PC-9 (cell line): ENCODE measurements at regions not wholly inside any gene's neighbourhood (a gene's known extent, or its start where the extent isn't known, plus 50 kb on each side); places are given as distances from the start of the nearest gene placed in this dataset.

ENCODE experiments used
- BruUV-seq: library from RNA; stranded (reverse); fragments of 400-500 nt; replicated peaks from 2 replicates; lab custom pipeline; 2021; lab: Mats Ljungman, UMichigan
- CTCF ChIA-PET: fragments of 300-600 bp; sonication (Branson Sonifier 250); formaldehyde crosslinking; loops from one replicate; lab custom pipeline; 2022; ENCODE audit warnings: antibody characterized with exemption; lab: Charles Lee
- POLR2A ChIA-PET: fragments of 300-600 bp; sonication (Branson Sonifier 250); formaldehyde crosslinking; loops from one replicate; lab custom pipeline; 2022; ENCODE audit warnings: antibody characterized with exemption; ENCODE audit not compliant: unreplicated experiment; lab: Charles Lee
- DNase-seq, 2 experiments: peaks; one replicate each; pipeline versions ENCODE4 v3.0.0 to v3.0.0-alpha.2; 2015 to 2022; ENCODE audit warnings: mixed read lengths in 1 of 2
- H2AFZ ChIP-seq: fragments of 200-600 bp; sonication (generic); 2 replicates; pipeline ENCODE4 v1.8.1; 2017; ENCODE audit warnings: antibody characterized with exemption
- H3F3A ChIP-seq: fragments of 200-600 bp; sonication (generic); 2 replicates; pipeline ENCODE4 v1.8.1; 2017; ENCODE audit warnings: antibody characterized with exemption, mild to moderate bottlenecking, low read depth; ENCODE audit not compliant: insufficient read depth
- H3K27ac ChIP-seq: fragments of 200-600 bp; sonication (generic); 2 replicates; pipeline ENCODE4 v1.6.1; 2016; ENCODE audit warnings: mixed run types
- H3K27me3 ChIP-seq: fragments of 200-600 bp; sonication (generic); 2 replicates; pipeline ENCODE4 v1.6.1; 2016; ENCODE audit warnings: low read depth, mixed run types; ENCODE audit not compliant: insufficient read depth
- H3K36me3 ChIP-seq: fragments of 200-600 bp; sonication (generic); 2 replicates; pipeline ENCODE4 v1.6.1; 2016; ENCODE audit warnings: low read depth, mixed run types
- H3K4me1 ChIP-seq: fragments of 200-600 bp; sonication (generic); replicated peaks from 2 replicates; pipeline ENCODE4 v1.6.1; 2016; ENCODE audit warnings: mixed run types; ENCODE audit not compliant: insufficient read depth
- H3K4me2 ChIP-seq: fragments of 200-600 bp; sonication (generic); 2 replicates; pipeline ENCODE4 v1.6.1; 2017; ENCODE audit warnings: mixed run types
- H3K4me3 ChIP-seq: fragments of 200-600 bp; sonication (generic); 2 replicates; pipeline ENCODE4 v1.6.1; 2016; ENCODE audit warnings: mixed run types
- H3K79me2 ChIP-seq: fragments of 200-600 bp; sonication (generic); 2 replicates; pipeline ENCODE4 v1.6.1; 2017; ENCODE audit warnings: low read depth, mixed run types
- H3K9me2 ChIP-seq: fragments of 200-600 bp; sonication (generic); 2 replicates; pipeline ENCODE4 v1.8.1; 2017; ENCODE audit warnings: mild to moderate bottlenecking; ENCODE audit not compliant: insufficient read depth
- H3K9me3 ChIP-seq: fragments of 200-600 bp; sonication (generic); 2 replicates; pipeline ENCODE4 v1.8.1; 2016; ENCODE audit warnings: low read depth; ENCODE audit not compliant: insufficient read depth
- H4K20me1 ChIP-seq: fragments of 200-600 bp; sonication (generic); 2 replicates; pipeline ENCODE4 v1.8.1; 2017; ENCODE audit not compliant: insufficient read depth
- EZH2 ChIP-seq: fragments of 200-600 bp; sonication (generic); IDR thresholded peaks from 2 replicates; pipeline ENCODE4 v1.8.0; 2017; ENCODE audit warnings: antibody characterized with exemption, low read depth
- intact Hi-C: fragments of 100-400 bp; cut with micrococcal nuclease; formaldehyde crosslinking; loops from one replicate; pipeline ENCODE4 v1.10.0; 2022; ENCODE audit not compliant: unreplicated experiment
- TF ChIP-seq, protein P1 (sequence below): fragments of 200-600 bp; sonication (generic); conservative IDR thresholded peaks from 2 replicates; pipeline ENCODE4 v1.6.1; 2017; ENCODE audit warnings: mixed run types, antibody characterized with exemption, mild to moderate bottlenecking, moderate library complexity

DNA sequence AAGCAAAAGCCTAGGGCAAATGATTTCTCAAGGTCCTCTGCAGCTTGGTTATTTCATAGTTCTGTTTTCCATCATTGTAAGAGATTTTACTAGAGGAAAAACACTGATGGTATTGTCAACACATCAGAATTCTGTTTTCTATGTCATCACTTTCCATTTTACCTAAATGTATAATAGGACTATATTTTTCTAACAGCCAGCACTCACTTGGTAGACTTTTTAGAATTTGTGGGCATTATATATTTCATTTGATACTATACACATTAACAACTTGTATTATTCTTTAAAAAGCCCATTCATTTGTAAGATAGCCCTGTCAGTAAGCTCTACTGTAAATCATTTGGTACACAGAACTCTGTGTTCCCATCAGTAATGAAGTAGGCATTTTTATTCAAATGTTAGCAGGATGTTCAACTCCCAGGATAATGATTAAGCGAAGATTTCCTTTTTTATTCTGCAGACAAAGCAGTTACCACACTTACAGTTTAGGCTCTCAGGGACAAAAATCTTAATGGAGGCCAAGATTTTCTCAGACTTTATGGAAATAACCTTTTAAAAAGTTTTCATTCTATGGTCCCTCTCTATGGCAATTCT lies 143.6 kb upstream of the TEX13C start:
- BruUV-seq = no TSS peak
- ChIA-PET POLR2A (no interaction called here), CTCF (no interaction called here)
- Histone ChIP-seq H3F3A (no peaks in the 10 kb centered on the region), H3K4me1 (no peaks in the 10 kb centered on the region), H3K9me2 (no peaks in the 10 kb centered on the region), H3K27ac (no peak overlapping the region), H3K4me2 (no peak overlapping the region), H3K27me3 (no peaks in the 10 kb centered on the region; the same call in 1 of the 2 replicates), H3K4me3 (no peak overlapping the region), H2AFZ (no peak overlapping the region), H3K9me3 (no peaks in the 10 kb centered on the region), H3K36me3 (no peaks in the 10 kb centered on the region), H4K20me1 (no peaks in the 10 kb centered on the region), H3K79me2 (no peaks in the 10 kb centered on the region)
- DNase-seq = no peak
- intact Hi-C loops = no loop called here
- TF ChIP-seq, protein P1, sequence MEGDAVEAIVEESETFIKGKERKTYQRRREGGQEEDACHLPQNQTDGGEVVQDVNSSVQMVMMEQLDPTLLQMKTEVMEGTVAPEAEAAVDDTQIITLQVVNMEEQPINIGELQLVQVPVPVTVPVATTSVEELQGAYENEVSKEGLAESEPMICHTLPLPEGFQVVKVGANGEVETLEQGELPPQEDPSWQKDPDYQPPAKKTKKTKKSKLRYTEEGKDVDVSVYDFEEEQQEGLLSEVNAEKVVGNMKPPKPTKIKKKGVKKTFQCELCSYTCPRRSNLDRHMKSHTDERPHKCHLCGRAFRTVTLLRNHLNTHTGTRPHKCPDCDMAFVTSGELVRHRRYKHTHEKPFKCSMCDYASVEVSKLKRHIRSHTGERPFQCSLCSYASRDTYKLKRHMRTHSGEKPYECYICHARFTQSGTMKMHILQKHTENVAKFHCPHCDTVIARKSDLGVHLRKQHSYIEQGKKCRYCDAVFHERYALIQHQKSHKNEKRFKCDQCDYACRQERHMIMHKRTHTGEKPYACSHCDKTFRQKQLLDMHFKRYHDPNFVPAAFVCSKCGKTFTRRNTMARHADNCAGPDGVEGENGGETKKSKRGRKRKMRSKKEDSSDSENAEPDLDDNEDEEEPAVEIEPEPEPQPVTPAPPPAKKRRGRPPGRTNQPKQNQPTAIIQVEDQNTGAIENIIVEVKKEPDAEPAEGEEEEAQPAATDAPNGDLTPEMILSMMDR = no peak
- TF ChIP-seq EZH2 = no peak

DNA sequence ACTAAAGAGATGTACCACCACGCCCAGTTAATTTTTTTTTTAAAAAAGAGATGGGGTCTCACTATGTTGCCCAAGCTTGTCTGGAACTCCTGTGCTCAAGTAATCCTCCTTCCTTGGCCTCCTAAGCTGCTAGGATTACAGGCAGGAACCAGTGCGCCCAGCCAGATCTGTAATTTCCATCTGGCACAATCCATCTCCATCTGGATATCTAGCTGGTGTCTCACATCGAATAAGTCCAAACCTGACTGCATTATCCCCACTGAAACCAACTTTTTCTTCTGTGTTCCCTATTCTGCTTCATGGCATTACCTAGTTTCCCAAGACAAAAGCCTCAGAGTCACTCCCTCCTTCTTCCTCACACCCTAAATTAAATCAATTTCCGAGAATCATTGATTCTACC lies 125.8 kb upstream of the TEX13C start:
- intact Hi-C loops = no loop called here
- Histone ChIP-seq H2AFZ (no peak overlapping the region), H3K27ac (no peak overlapping the region), H3K36me3 (no peaks in the 10 kb centered on the region), H3K4me1 (no peaks in the 10 kb centered on the region), H3K4me3 (no peak overlapping the region), H3K4me2 (no peak overlapping the region), H3F3A (no peaks in the 10 kb centered on the region), H3K27me3 (no peaks in the 10 kb centered on the region), H3K9me3 (no peaks in the 10 kb centered on the region), H3K79me2 (no peaks in the 10 kb centered on the region), H3K9me2 (0 out of 2 replicates have a peak, but pooled peaks cover 3% of the 10 kb centered on the region), H4K20me1 (no peaks in the 10 kb centered on the region)
- BruUV-seq = no TSS peak
- DNase-seq = no peak
- POLR2A ChIA-PET = no interaction called here
- TF ChIP-seq, protein P1 = no peak
- no peak for TF ChIP-seq EZH2
- CTCF ChIA-PET = no interaction called here

DNA sequence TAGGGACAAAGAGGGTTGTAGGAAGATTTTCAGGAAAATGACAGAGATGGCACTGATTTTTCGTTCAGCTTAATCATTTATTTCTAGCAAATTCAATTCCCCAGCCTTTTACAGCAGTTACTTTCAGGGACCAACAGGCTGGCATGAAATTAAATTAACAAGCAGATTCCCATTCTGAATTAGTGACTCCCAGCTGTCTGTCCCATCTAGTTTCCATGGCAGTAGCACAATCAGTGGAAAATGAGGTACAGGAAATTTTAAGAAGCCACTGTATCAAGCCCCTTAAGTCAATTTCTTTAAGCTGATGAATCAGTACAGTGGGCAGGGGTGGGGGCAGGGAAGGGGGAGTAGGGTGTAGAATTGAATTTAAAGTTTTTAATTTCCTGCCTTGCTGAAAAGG lies 121.1 kb upstream of the TEX13C start:
- no peak for DNase-seq
- no peaks in the 10 kb centered on the region for H3K4me1 ChIP-seq
- CTCF ChIA-PET = no interaction called here
- no peak overlapping the region for H3K4me2 ChIP-seq
- BruUV-seq = no TSS peak
- no peaks in the 10 kb centered on the region for H3K9me3 ChIP-seq
- peaks cover 13% of the 10 kb centered on the region for H3K27me3 ChIP-seq
- no peak overlapping the region for H2AFZ ChIP-seq
- 0 out of 2 replicates have a peak, but pooled peaks cover 3% of the 10 kb centered on the region for H3K9me2 ChIP-seq
- no peak overlapping the region for H3K4me3 ChIP-seq
- H3F3A ChIP-seq = no peaks in the 10 kb centered on the region
- H4K20me1 ChIP-seq = no peaks in the 10 kb centered on the region
- H3K27ac ChIP-seq = no peak overlapping the region
- H3K36me3 ChIP-seq = no peaks in the 10 kb centered on the region
- intact Hi-C loops = no loop called here
- POLR2A ChIA-PET = no interaction called here
- TF ChIP-seq EZH2 = no peak
- TF ChIP-seq, protein P1 = no peak
- H3K79me2 ChIP-seq = no peaks in the 10 kb centered on the region
